ENCODE measurements at regions not wholly inside any gene's neighbourhood (a gene's known extent, or its start where the extent isn't known, plus 50 kb on each side); places are given as distances from the start of the nearest gene placed in this dataset.

GRCh38 chr3:87867001-87867400 lies 191.8 kb downstream of the CGGBP1 start:
- TF ChIP-seq CTCF (conservative IDR thresholded peaks at IDR 0.05; ENCODE audit: low read depth, low read length) (no peak), EZH2 (IDR thresholded peaks at IDR 0.05; ENCODE audit: borderline replicate concordance, low read depth, low read length, poor library complexity, severe bottlenecking) (no peak)
